ENCODE measurements at regions not wholly inside any gene's neighbourhood (a gene's known extent, or its start where the extent isn't known, plus 50 kb on each side); places are given as distances from the start of the nearest gene placed in this dataset.

DNA sequence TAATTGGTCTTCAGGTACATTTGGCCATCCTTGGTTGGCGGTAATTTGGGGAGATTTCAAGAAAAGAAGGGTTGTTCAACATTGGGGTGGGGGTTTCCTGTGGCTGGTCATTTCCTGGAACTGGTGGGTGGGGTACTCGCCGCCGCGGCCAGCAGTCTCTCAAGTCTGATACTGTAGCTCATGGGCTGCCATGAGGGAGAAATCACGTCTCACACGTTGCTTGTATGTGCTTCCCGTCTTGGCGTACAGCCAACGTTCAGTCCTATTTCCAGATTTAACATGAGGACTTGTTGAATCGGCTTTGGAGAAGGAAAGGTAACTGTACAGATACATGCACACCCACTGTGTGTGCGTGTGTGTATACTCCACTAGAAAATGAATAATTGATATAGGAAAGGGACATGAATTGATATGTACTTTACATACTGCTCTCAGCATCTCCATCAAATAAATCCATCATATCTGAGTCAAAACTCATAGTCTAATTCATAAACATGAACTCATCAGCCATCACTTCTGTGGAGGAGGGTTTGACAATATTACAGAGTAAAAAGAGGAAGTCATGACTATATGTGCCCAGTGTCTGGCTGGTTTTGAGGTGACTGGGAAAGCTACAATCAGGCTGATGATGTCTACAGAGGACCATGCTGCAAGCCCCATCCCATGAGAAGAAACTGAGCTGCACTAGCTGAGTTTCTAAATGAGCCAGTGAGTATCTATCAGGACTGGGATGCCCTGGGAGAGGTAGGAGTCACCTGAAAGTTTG is 418.1 kb downstream of the TSHZ3 start:
- ATAC-seq: no peak
- Histone ChIP-seq H3K4me3 (no peak overlapping the region), H3K36me3 (replicated peaks in 1 of 2; ENCODE audit: insufficient read depth in 1 of 2, low read depth in 2 of 2) (no peaks in the 10 kb centered on the region), H3K27me3 (no peaks in the 10 kb centered on the region), H3K4me1 (no peaks in the 10 kb centered on the region), H3K9me3 (no peaks in the 10 kb centered on the region), H3K27ac (no peak overlapping the region)
- TF ChIP-seq CTCF (IDR thresholded peaks at IDR 0.05) (no peak), POLR2A (IDR thresholded peaks at IDR 0.05) (no peak)
- 67 to 72% methylated on average over 12 of the region's 12 CpGs for WGBS, 2 donors
- intact Hi-C loops (cut with DNase I): no loop called here
- DNase-seq: no peak

DNA sequence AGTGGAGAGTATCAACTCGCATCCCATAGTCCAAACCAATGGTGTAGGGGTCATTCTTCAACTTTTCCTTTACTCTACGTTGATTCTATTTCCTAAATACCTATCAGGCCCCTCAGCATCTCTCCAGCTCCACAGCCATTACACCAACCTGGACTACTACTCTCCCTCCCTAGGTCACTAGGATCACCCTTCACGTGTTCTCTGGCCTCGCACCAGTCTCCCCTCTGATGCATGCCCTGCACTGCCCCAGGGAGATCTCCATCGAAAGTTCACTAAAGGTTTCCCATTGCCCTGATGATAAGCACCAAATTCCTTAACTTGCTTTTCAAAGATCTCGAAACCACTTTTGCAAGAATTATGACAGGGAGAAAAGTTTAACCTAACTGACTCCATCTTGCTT is 421.5 kb downstream of the TSHZ3 start:
- WGBS, 2 donors: 54 to 58% methylated on average over 6 of the region's 6 CpGs
- Histone ChIP-seq H3K27me3 (no peaks in the 10 kb centered on the region), H3K36me3 (replicated peaks in 1 of 2; ENCODE audit: insufficient read depth in 1 of 2, low read depth in 2 of 2) (no peaks in the 10 kb centered on the region), H3K4me1 (no peaks in the 10 kb centered on the region), H3K9me3 (no peaks in the 10 kb centered on the region), H3K27ac (no peak overlapping the region), H3K4me3 (no peak overlapping the region)
- no peak for DNase-seq
- ATAC-seq: no peak
- intact Hi-C loops (cut with DNase I): no loop called here
- TF ChIP-seq POLR2A (IDR thresholded peaks at IDR 0.05): no peak
- TF ChIP-seq CTCF (IDR thresholded peaks at IDR 0.05): no peak

DNA sequence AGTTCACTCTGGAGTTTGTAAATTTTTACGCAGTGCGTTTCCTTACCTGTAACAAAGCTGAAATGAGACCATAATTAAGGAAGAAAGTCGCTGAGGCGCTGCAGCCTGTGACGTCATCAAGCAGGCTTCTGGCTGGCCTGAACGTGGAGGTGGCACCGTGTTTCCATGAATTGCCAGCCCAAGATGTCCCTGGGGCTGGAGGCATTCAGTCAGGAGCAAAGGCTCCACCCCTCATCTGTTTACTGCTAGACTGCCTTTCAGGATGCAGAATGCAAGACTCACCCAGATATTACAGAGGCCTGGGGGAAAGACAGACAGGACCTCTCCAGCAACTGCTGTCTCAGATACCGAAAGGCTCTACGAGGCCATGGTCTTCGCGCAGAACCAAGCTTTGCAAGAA is 424.6 kb downstream of the TSHZ3 start:
- 67 to 73% methylated on average over 11 of the region's 11 CpGs for WGBS, 2 donors
- TF ChIP-seq POLR2A (IDR thresholded peaks at IDR 0.05) (no peak), CTCF (IDR thresholded peaks at IDR 0.05) (no peak)
- no peak for DNase-seq

GRCh38 chr19:30924069-30924636 is 425.1 kb downstream of the TSHZ3 start:
- DNase-seq (no peak), ATAC-seq (no peak)
- TF ChIP-seq POLR2A (IDR thresholded peaks at IDR 0.05) (no peak), CTCF (IDR thresholded peaks at IDR 0.05) (no peak)
- Histone ChIP-seq H3K9me3 (no peaks in the 10 kb centered on the region), H3K27me3 (no peaks in the 10 kb centered on the region), H3K4me3 (no peak overlapping the region), H3K4me1 (no peaks in the 10 kb centered on the region), H3K36me3 (replicated peaks in 1 of 2; ENCODE audit: insufficient read depth in 1 of 2, low read depth in 2 of 2) (no peaks in the 10 kb centered on the region), H3K27ac (no peak overlapping the region)
- 51 to 60% methylated on average over 11 of the region's 11 CpGs for WGBS, 2 donors
- intact Hi-C loops (cut with DNase I): no loop called here

More for the DNA sequence above, 424.6 kb downstream of the TSHZ3 start:
- Histone ChIP-seq H3K27me3 (no peaks in the 10 kb centered on the region), H3K4me1 (no peaks in the 10 kb centered on the region), H3K4me3 (no peak overlapping the region), H3K27ac (no peak overlapping the region), H3K9me3 (no peaks in the 10 kb centered on the region), H3K36me3 (replicated peaks in 1 of 2; ENCODE audit: insufficient read depth in 1 of 2, low read depth in 2 of 2) (no peaks in the 10 kb centered on the region)
- intact Hi-C loops (cut with DNase I): no loop called here
- no peak for ATAC-seq

DNA sequence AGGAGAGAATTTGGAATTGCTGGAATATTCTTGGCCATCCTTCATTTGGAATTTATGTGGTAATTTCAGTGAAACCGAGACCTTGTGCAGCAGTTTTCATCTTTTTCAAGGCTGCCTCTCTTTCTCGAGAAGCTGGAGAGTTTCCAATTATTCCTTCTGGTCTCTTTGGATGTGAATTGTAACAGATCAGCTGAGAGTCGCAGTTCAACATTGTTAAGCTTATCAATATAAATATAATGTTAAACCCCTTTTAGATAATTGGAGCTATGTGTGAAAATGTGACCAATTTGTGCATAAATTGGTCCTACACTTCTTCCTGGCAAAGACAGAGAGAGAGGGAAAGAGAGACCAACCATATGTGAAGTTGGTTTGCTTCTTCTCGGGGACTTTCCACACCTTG is 425.6 kb downstream of the TSHZ3 start:
- Histone ChIP-seq H3K27me3 (no peaks in the 10 kb centered on the region), H3K9me3 (no peaks in the 10 kb centered on the region), H3K27ac (no peak overlapping the region), H3K4me1 (no peaks in the 10 kb centered on the region), H3K4me3 (no peak overlapping the region), H3K36me3 (replicated peaks in 1 of 2; ENCODE audit: insufficient read depth in 1 of 2, low read depth in 2 of 2) (no peaks in the 10 kb centered on the region)
- no peak for DNase-seq
- ATAC-seq: no peak
- intact Hi-C loops (cut with DNase I): no loop called here
- TF ChIP-seq POLR2A (IDR thresholded peaks at IDR 0.05) (no peak), CTCF (IDR thresholded peaks at IDR 0.05) (no peak)
- 36 to 39% methylated on average over 4 of the region's 4 CpGs for WGBS, 2 donors

Measured in body of pancreas (tissue), 4 donors.